SK-N-MC (cell line): ENCODE measurements at regions not wholly inside any gene's neighbourhood (a gene's known extent, or its start where the extent isn't known, plus 50 kb on each side); places are given as distances from the start of the nearest gene placed in this dataset.

ENCODE experiments used
- EZH2 ChIP-seq: fragments of 200-600 bp; sonication (generic); IDR thresholded peaks from one replicate; pipeline ENCODE4 v1.6.1; 2017; ENCODE audit warnings: antibody characterized with exemption
- POLR2AphosphoS5 ChIP-seq: IDR thresholded peaks from 2 replicates; pipeline ENCODE4 v1.6.1; 2012; ENCODE audit warnings: mild to moderate bottlenecking, low read depth, low read length, borderline replicate concordance

DNA sequence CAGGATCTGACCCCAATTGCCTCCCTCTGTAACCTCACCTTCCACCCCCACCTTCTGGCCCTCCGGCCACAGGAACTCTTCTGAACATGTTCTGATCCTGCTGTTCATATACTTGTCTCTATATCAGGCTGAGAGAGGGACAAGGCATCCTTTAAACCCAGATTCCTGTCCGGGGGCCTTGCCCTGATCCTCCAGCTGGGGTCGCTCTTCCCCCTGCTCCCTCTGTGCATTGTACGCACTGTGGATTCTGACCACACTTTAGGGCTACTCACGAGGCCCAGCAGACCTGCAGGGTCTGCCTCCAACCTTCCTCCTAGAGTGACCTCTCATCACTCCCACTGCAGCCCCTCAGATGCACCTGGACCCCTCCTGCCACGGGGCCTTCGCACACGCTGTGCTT is 269.3 kb downstream of the UQCRFS1 start:
- TF ChIP-seq EZH2 (no peak), POLR2AphosphoS5 (no peak)
